ENCODE measurements at regions not wholly inside any gene's neighbourhood (a gene's known extent, or its start where the extent isn't known, plus 50 kb on each side); places are given as distances from the start of the nearest gene placed in this dataset.

- no peak for TF ChIP-seq CTCF (IDR thresholded peaks at IDR 0.05)
- 72 to 90% methylated on average over 3 of the region's 3 CpGs for WGBS, 2 donors
- Histone ChIP-seq H3K36me3 (no peaks in the 10 kb centered on the region), H3K27ac (no peak overlapping the region), H3K27me3 (no peaks in the 10 kb centered on the region), H3K4me3 (no peak overlapping the region), H3K4me1 (no peaks in the 10 kb centered on the region), H3K9me3 (peaks cover 0 to 9% (median 0%) of the 10 kb centered on the region in 11 donors)
- ATAC-seq = no peak
- DNase-seq = no peak
- intact Hi-C loops (cut with DNase I) = no loop called here
These were observed 461.8 kb upstream of the PRKX start for GRCh38 chrX:4175221-4175620.

- H3K4me1 ChIP-seq = no peaks in the 10 kb centered on the region
- H3K4me3 ChIP-seq = no peak overlapping the region
- DNase-seq = no peak
- intact Hi-C loops (cut with DNase I) = loop anchor here in 1 of 10 donors (5.0 kb wide), 1 partner anchor 996 kb away; no protein-coding TSS in a partner anchor
- H3K27me3 ChIP-seq = no peaks in the 10 kb centered on the region
- WGBS, 2 donors = 39 to 40% methylated on average over 2 of the region's 2 CpGs
- TF ChIP-seq CTCF (IDR thresholded peaks at IDR 0.05) = no peak
- no peak for ATAC-seq
- H3K36me3 ChIP-seq = no peaks in the 10 kb centered on the region
- peaks cover 0 to 9% (median 0%) of the 10 kb centered on the region in 11 donors for H3K9me3 ChIP-seq
- no peak overlapping the region for H3K27ac ChIP-seq
These were observed 460.3 kb upstream of the PRKX start for GRCh38 chrX:4173743-4174142.

- no peak overlapping the region for H3K4me3 ChIP-seq
- H3K36me3 ChIP-seq = no peaks in the 10 kb centered on the region
- no peaks in the 10 kb centered on the region for H3K27me3 ChIP-seq
- DNase-seq = no peak
- peaks cover 0 to 22% (median 0%) of the 10 kb centered on the region in 11 donors for H3K9me3 ChIP-seq
- ATAC-seq = no peak
- 72 to 77% methylated on average over 4 of the region's 4 CpGs for WGBS, 2 donors
- H3K27ac ChIP-seq = no peak overlapping the region
- intact Hi-C loops (cut with DNase I) = no loop called here
- no peaks in the 10 kb centered on the region for H3K4me1 ChIP-seq
- no peak for TF ChIP-seq CTCF (IDR thresholded peaks at IDR 0.05)
These were observed 438.3 kb upstream of the PRKX start for GRCh38 chrX:4151798-4152197.

- no peak overlapping the region for H3K27ac ChIP-seq
- WGBS, 2 donors = 96 to 100% methylated on average over 1 of the region's 1 CpG
- H3K4me3 ChIP-seq = no peak overlapping the region
- no peaks in the 10 kb centered on the region for H3K27me3 ChIP-seq
- no peak for TF ChIP-seq CTCF (IDR thresholded peaks at IDR 0.05)
- ATAC-seq = no peak
- H3K9me3 ChIP-seq = peaks cover 0 to 12% (median 0%) of the 10 kb centered on the region in 11 donors
- intact Hi-C loops (cut with DNase I) = no loop called here
- no peaks in the 10 kb centered on the region for H3K36me3 ChIP-seq
- H3K4me1 ChIP-seq = no peaks in the 10 kb centered on the region
- no peak for DNase-seq
These were observed 436.8 kb upstream of the PRKX start for GRCh38 chrX:4150259-4150658.
